HG03571 (cell line): ENCODE measurements at regions not wholly inside any gene's neighbourhood (a gene's known extent, or its start where the extent isn't known, plus 50 kb on each side); places are given as distances from the start of the nearest gene placed in this dataset.

Experiments used
- ATAC-seq: cut with Tn5 transposase; IDR thresholded peaks from one replicate; pipeline ENCODE4 v1.9.1; 2021; ENCODE audit not compliant: unreplicated experiment

- no peak for ATAC-seq
These were observed 252.1 kb downstream of the CYP26B1 start for GRCh38 chr2:71895320-71896161.

- ATAC-seq = no peak
These were observed 253.4 kb downstream of the CYP26B1 start for GRCh38 chr2:71894261-71894660.

- no peak for ATAC-seq
These were observed 254.0 kb downstream of the CYP26B1 start for GRCh38 chr2:71893646-71894045.

- ATAC-seq = no peak
These were observed 254.8 kb downstream of the CYP26B1 start for GRCh38 chr2:71892896-71893295.

- no peak for ATAC-seq
These were observed 255.3 kb downstream of the CYP26B1 start for GRCh38 chr2:71892423-71892730.

GRCh38 chr2:71891719-71892422 is 255.8 kb downstream of the CYP26B1 start:
- no peak for ATAC-seq

GRCh38 chr2:71891155-71891554 is 256.5 kb downstream of the CYP26B1 start:
- ATAC-seq = no peak

GRCh38 chr2:71889759-71890684 is 257.6 kb downstream of the CYP26B1 start:
- ATAC-seq = no peak

GRCh38 chr2:71888751-71889445 is 258.8 kb downstream of the CYP26B1 start:
- no peak for ATAC-seq

- ATAC-seq = no peak
These were observed 260.5 kb downstream of the CYP26B1 start for GRCh38 chr2:71887196-71887595.

GRCh38 chr2:71886241-71886640 is 261.4 kb downstream of the CYP26B1 start:
- no peak for ATAC-seq

GRCh38 chr2:71884303-71885042 is 263.2 kb downstream of the CYP26B1 start:
- ATAC-seq = no peak

- no peak for ATAC-seq
These were observed 264.7 kb downstream of the CYP26B1 start for GRCh38 chr2:71882949-71883472.

GRCh38 chr2:71882236-71882946 is 265.3 kb downstream of the CYP26B1 start:
- no peak for ATAC-seq

GRCh38 chr2:71880846-71881610 is 266.6 kb downstream of the CYP26B1 start:
- ATAC-seq = no peak

- ATAC-seq = no peak
These were observed 267.4 kb downstream of the CYP26B1 start for GRCh38 chr2:71880287-71880686.

GRCh38 chr2:71879509-71880184 is 268.0 kb downstream of the CYP26B1 start:
- no peak for ATAC-seq
